HCT116 (cell line): ENCODE measurements at regions not wholly inside any gene's neighbourhood (a gene's known extent, or its start where the extent isn't known, plus 50 kb on each side); places are given as distances from the start of the nearest gene placed in this dataset.

ENCODE experiments used
- ATAC-seq: fragments of 200-7000 bp; cut with Tn5 transposase; 2 replicates; pipeline ENCODE4 v1.9.1; 2020; ENCODE audit warnings: mild to moderate bottlenecking, moderate library complexity
- BruUV-seq: library from RNA; stranded (reverse); fragments of 400-500 nt; replicated peaks from 2 replicates; lab custom pipeline; 2021; lab: Mats Ljungman, UMichigan
- CTCF ChIA-PET: fragments of 300-600 bp; sonication (Branson Sonifier 250); formaldehyde crosslinking; loops from one replicate; lab custom pipeline; 2021; ENCODE audit warnings: antibody characterized with exemption; lab: Charles Lee
- POLR2A ChIA-PET: fragments of 300-600, 350-600 bp; sonication (Branson Sonifier 250); formaldehyde crosslinking; loops from one replicate; lab custom pipeline; 2021; ENCODE audit warnings: antibody characterized with exemption; lab: Charles Lee
- RAD21 ChIA-PET, 2 experiments: fragments of 300-600 bp; sonication (Branson Sonifier 250); formaldehyde crosslinking; loops; one replicate each; lab custom pipeline; 2023; ENCODE audit warnings: low total read pairs in 2 of 2; ENCODE audit not compliant: uncharacterized antibody in 2 of 2, unreplicated experiment in 2 of 2, low non-redundant PET in 1 of 2; lab: Charles Lee
- DNase-seq: peaks from one replicate; pipeline ENCODE4 v3.0.0-alpha.2; 2010; ENCODE audit warnings: low read depth, low spot score
- H2AFZ ChIP-seq: fragments of 200-600 bp; shearing (Covaris generic), sonication (generic); 2 replicates; pipeline ENCODE4 v1.6.1; 2017; ENCODE audit warnings: low read depth, mixed run types, mixed read lengths, antibody characterized with exemption, low read length; ENCODE audit not compliant: poor library complexity, severe bottlenecking
- H3K27ac ChIP-seq: 2 replicates; pipeline ENCODE4 v1.5.1; 2012; ENCODE audit warnings: low read depth, low read length
- H3K27me3 ChIP-seq: fragments of 200-600 bp; sonication (generic); 2 replicates; pipeline ENCODE4 v1.6.1; 2016; ENCODE audit warnings: mixed run types, low read length, mixed read lengths; ENCODE audit not compliant: insufficient read depth
- H3K36me3 ChIP-seq, 2 experiments: fragments of 200-500 bp in 1 of 2; fragments of 200-600 bp in 1 of 2; sonication (Bioruptor generic) in 1 of 2; sonication (generic) in 1 of 2; 2 replicates each; pipeline versions ENCODE4 v1.5.1 to v1.6.1; 2014 to 2016; ENCODE audit warnings: low read length in 2 of 2, inconsistent platforms in 1 of 2, mixed read lengths in 1 of 2, mixed run types in 1 of 2; ENCODE audit not compliant: insufficient read depth in 2 of 2, control insufficient read depth in 1 of 2
- H3K4me1 ChIP-seq, 2 experiments: fragments of 200-600 bp in 1 of 2; sonication (generic) in 1 of 2; 2 replicates each; pipeline versions ENCODE4 v1.5.1 to v1.6.1; 2012 to 2017; ENCODE audit warnings: low read length in 2 of 2, inconsistent platforms in 1 of 2, mild to moderate bottlenecking in 1 of 2, mixed read lengths in 1 of 2, mixed run types in 1 of 2, moderate library complexity in 1 of 2; ENCODE audit not compliant: insufficient read depth in 2 of 2, control insufficient read depth in 1 of 2
- H3K4me2 ChIP-seq: fragments of 200-600 bp; sonication (generic); 2 replicates; pipeline ENCODE4 v1.6.1; 2017; ENCODE audit warnings: mixed run types, low read length, mixed read lengths
- H3K4me3 ChIP-seq, 2 experiments: fragments of 200-600 bp in 1 of 2; sonication (generic) in 1 of 2; replicated peaks in 1 of 2; 2 replicates each; pipeline ENCODE4 v1.5.1; 2011 to 2016; ENCODE audit warnings: low read length in 2 of 2, control low read depth in 1 of 2, low read depth in 1 of 2, mild to moderate bottlenecking in 1 of 2, mixed read lengths in 1 of 2, mixed run types in 1 of 2
- H3K79me2 ChIP-seq: fragments of 200-600 bp; sonication (generic); 2 replicates; pipeline ENCODE4 v1.6.1; 2017; ENCODE audit warnings: mild to moderate bottlenecking, mixed run types, low read length, moderate library complexity, mixed read lengths; ENCODE audit not compliant: insufficient read depth
- H3K9ac ChIP-seq: fragments of 200-600 bp; sonication (generic); 2 replicates; pipeline ENCODE4 v1.6.1; 2016; ENCODE audit warnings: low read length, mixed read lengths
- H3K9me2 ChIP-seq: fragments of 200-600 bp; sonication (generic), shearing (Covaris generic); 2 replicates; pipeline ENCODE4 v1.6.1; 2017; ENCODE audit warnings: mixed run types, mild to moderate bottlenecking, moderate library complexity; ENCODE audit not compliant: insufficient read depth
- H3K9me3 ChIP-seq, 2 experiments: fragments of 200-500 bp in 1 of 2; fragments of 200-600 bp in 1 of 2; sonication (Bioruptor generic) in 1 of 2; sonication (generic) in 1 of 2; 2 replicates each; pipeline ENCODE4 v1.6.1; 2014 to 2017; ENCODE audit warnings: low read length in 2 of 2, mixed read lengths in 2 of 2, inconsistent platforms in 1 of 2, low read depth in 1 of 2, mild to moderate bottlenecking in 1 of 2, mixed run types in 1 of 2, moderate library complexity in 1 of 2; ENCODE audit not compliant: control insufficient read depth in 1 of 2, insufficient read depth in 1 of 2
- H4K20me1 ChIP-seq: fragments of 200-600 bp; sonication (generic), shearing (Covaris generic); 2 replicates; pipeline ENCODE4 v1.6.1; 2017; ENCODE audit warnings: mixed run types, mild to moderate bottlenecking, moderate library complexity; ENCODE audit not compliant: insufficient read depth
- ATF3 ChIP-seq: IDR thresholded peaks from 2 replicates; pipeline ENCODE4 v1.6.1; 2012
- CEBPB ChIP-seq: IDR thresholded peaks from 2 replicates; pipeline ENCODE4 v1.6.1; 2012; ENCODE audit warnings: low read depth
- ELF1 ChIP-seq: IDR thresholded peaks from 2 replicates; pipeline ENCODE4 v1.6.1; 2012; ENCODE audit warnings: low read depth, borderline replicate concordance
- EZH2phosphoT487 ChIP-seq: fragments of 200-600 bp; IDR thresholded peaks from 2 replicates; pipeline ENCODE4 v1.6.1; 2018; ENCODE audit warnings: antibody characterized with exemption, borderline replicate concordance
- FOSL1 ChIP-seq: IDR thresholded peaks from 2 replicates; pipeline ENCODE4 v1.6.1; 2012; ENCODE audit warnings: low read depth
- POLR2AphosphoS5 ChIP-seq: IDR thresholded peaks from 2 replicates; pipeline ENCODE4 v1.6.1; 2011; ENCODE audit warnings: mild to moderate bottlenecking, low read depth, low read length, moderate library complexity
- RAD21 ChIP-seq: IDR thresholded peaks from 2 replicates; pipeline ENCODE4 v1.6.1; 2012; ENCODE audit warnings: low read depth, mild to moderate bottlenecking
- REST ChIP-seq: IDR thresholded peaks from 2 replicates; pipeline ENCODE4 v1.6.1; 2012; ENCODE audit warnings: low read depth
- ZNF274 ChIP-seq: fragments of 200-500 bp; sonication (Bioruptor generic); IDR thresholded peaks from 2 replicates; pipeline ENCODE4 v1.6.1; 2014; ENCODE audit warnings: mild to moderate bottlenecking, low read depth, low read length, inconsistent platforms
- intact Hi-C: fragments of 100-400 bp; cut with micrococcal nuclease; formaldehyde crosslinking; loops from 2 replicates; pipeline ENCODE4 v1.10.0; 2022

- no peak for TF ChIP-seq REST
- no peak for TF ChIP-seq EZH2phosphoT487
- TF ChIP-seq RAD21 = no peak
- TF ChIP-seq ATF3 = no peak
- TF ChIP-seq, all 23 proteins: peak for 0
- H3K9me3 ChIP-seq = no peaks in the 10 kb centered on the region
- CTCF ChIA-PET = no interaction called here
Observed at GRCh38 chrX:110532581-110532931, 173.9 kb downstream of the RTL9 start.

GRCh38 chrX:110536816-110537215, 178.2 kb downstream of the RTL9 start:
- intact Hi-C loops = no loop called here

More at GRCh38 chrX:110532581-110532931, 173.9 kb downstream of the RTL9 start:
- ChIA-PET POLR2A (no interaction called here), RAD21 (no interaction called here)
- BruUV-seq = no TSS peak
- no peaks in the 10 kb centered on the region for H3K27me3 ChIP-seq
- H3K4me2 ChIP-seq = no peak overlapping the region
- no peak for DNase-seq
- H3K27ac ChIP-seq = no peak overlapping the region
- no peaks in the 10 kb centered on the region for H3K9me2 ChIP-seq
- H3K4me3 ChIP-seq = no peak overlapping the region
- no peak overlapping the region for H3K9ac ChIP-seq
- no peaks in the 10 kb centered on the region for H4K20me1 ChIP-seq
- H2AFZ ChIP-seq = no peak overlapping the region
- ATAC-seq = no peak
- H3K79me2 ChIP-seq = no peaks in the 10 kb centered on the region
- no peaks in the 10 kb centered on the region for H3K36me3 ChIP-seq
- intact Hi-C loops = no loop called here
- H3K4me1 ChIP-seq = no peaks in the 10 kb centered on the region

More at GRCh38 chrX:110536816-110537215, 178.2 kb downstream of the RTL9 start:
- Histone ChIP-seq H3K9me2 (no peaks in the 10 kb centered on the region), H3K79me2 (no peaks in the 10 kb centered on the region), H2AFZ (no peak overlapping the region), H3K9ac (no peak overlapping the region), H4K20me1 (no peaks in the 10 kb centered on the region), H3K9me3 (no peaks in the 10 kb centered on the region), H3K4me3 (no peak overlapping the region), H3K4me1 (no peaks in the 10 kb centered on the region), H3K27ac (no peak overlapping the region), H3K36me3 (no peaks in the 10 kb centered on the region), H3K27me3 (no peaks in the 10 kb centered on the region), H3K4me2 (no peak overlapping the region)
- ATAC-seq (no peak), DNase-seq (no peak)
- ChIA-PET RAD21 (no interaction called here), POLR2A (no interaction called here), CTCF (no interaction called here)
- BruUV-seq = no TSS peak
- TF ChIP-seq FOSL1 (no peak), ELF1 (no peak), ATF3 (no peak), CEBPB (no peak), REST (no peak), ZNF274 (no peak), POLR2AphosphoS5 (no peak)
